ENCODE measurements at regions not wholly inside any gene's neighbourhood (a gene's known extent, or its start where the extent isn't known, plus 50 kb on each side); places are given as distances from the start of the nearest gene placed in this dataset.

- Histone ChIP-seq H3K36me3 (no peaks in the 10 kb centered on the region), H3K4me3 (no peak overlapping the region), H3K9me3 (no peaks in the 10 kb centered on the region), H3K27ac (no peak overlapping the region), H3K4me1 (no peaks in the 10 kb centered on the region), H3K27me3 (no peaks in the 10 kb centered on the region)
- no peak for TF ChIP-seq POLR2A (IDR thresholded peaks at IDR 0.05)
- peak in 3 of 12 donors; percentile 17 to 40 (median 33) for TF ChIP-seq CTCF (IDR thresholded peaks at IDR 0.05)
- WGBS, 4 donors, result 44 to 50% (median 48%) methylated on average over 5 of the region's 5 CpGs
- intact Hi-C loops (cut with DNase I), result no loop called here
- ATAC-seq (no peak), DNase-seq (no peak)
Observed at GRCh38 chr13:72651144-72651543, 76.3 kb downstream of the MZT1 start.

GRCh38 chr13:72650051-72650700 is 77.3 kb downstream of the MZT1 start:
- intact Hi-C loops (cut with DNase I), result no loop called here
- Histone ChIP-seq H3K27ac (no peak overlapping the region), H3K36me3 (no peaks in the 10 kb centered on the region), H3K27me3 (no peaks in the 10 kb centered on the region), H3K9me3 (no peaks in the 10 kb centered on the region), H3K4me1 (no peaks in the 10 kb centered on the region), H3K4me3 (no peak overlapping the region)
- ATAC-seq, result no peak
- no peak for DNase-seq
- WGBS, 4 donors, result 64 to 83% (median 75%) methylated on average over 5 of the region's 5 CpGs
- no peak for TF ChIP-seq CTCF (IDR thresholded peaks at IDR 0.05)
- TF ChIP-seq POLR2A (IDR thresholded peaks at IDR 0.05), result no peak

GRCh38 chr13:72648513-72649065 is 78.8 kb downstream of the MZT1 start:
- Histone ChIP-seq H3K4me3 (no peak overlapping the region), H3K27ac (no peak overlapping the region), H3K36me3 (no peaks in the 10 kb centered on the region), H3K4me1 (no peaks in the 10 kb centered on the region), H3K27me3 (no peaks in the 10 kb centered on the region), H3K9me3 (no peaks in the 10 kb centered on the region)
- intact Hi-C loops (cut with DNase I), result loop anchor here in 1 of 10 donors (5.0 kb wide), 1 partner anchor 44 kb away; no protein-coding TSS in a partner anchor
- WGBS, 4 donors, result 55 to 60% (median 58%) methylated on average over 8 of the region's 8 CpGs
- no peak for DNase-seq
- TF ChIP-seq POLR2A (IDR thresholded peaks at IDR 0.05), result no peak
- no peak for TF ChIP-seq CTCF (IDR thresholded peaks at IDR 0.05)
- no peak for ATAC-seq

- no peaks in the 10 kb centered on the region for H3K27me3 ChIP-seq
- intact Hi-C loops (cut with DNase I), result loop anchor here in 1 of 10 donors (5.0 kb wide), 1 partner anchor 45 kb away; no protein-coding TSS in a partner anchor
- H3K27ac ChIP-seq, result peak overlapping the region in 1 of 12 donors; percentile 67
- no peak overlapping the region for H3K4me3 ChIP-seq
- TF ChIP-seq CTCF (IDR thresholded peaks at IDR 0.05), result no peak
- ATAC-seq (no peak), DNase-seq (no peak)
- H3K4me1 ChIP-seq, result no peaks in the 10 kb centered on the region
- 65 to 82% (median 71%) methylated on average over 2 of the region's 2 CpGs for WGBS, 4 donors
- no peaks in the 10 kb centered on the region for H3K9me3 ChIP-seq
- H3K36me3 ChIP-seq, result no peaks in the 10 kb centered on the region
Observed at GRCh38 chr13:72647422-72647821, 80.0 kb downstream of the MZT1 start.

Measured in heart left ventricle (tissue), 16 donors.